ENCODE measurements at regions not wholly inside any gene's neighbourhood (a gene's known extent, or its start where the extent isn't known, plus 50 kb on each side); places are given as distances from the start of the nearest gene placed in this dataset.

DNA sequence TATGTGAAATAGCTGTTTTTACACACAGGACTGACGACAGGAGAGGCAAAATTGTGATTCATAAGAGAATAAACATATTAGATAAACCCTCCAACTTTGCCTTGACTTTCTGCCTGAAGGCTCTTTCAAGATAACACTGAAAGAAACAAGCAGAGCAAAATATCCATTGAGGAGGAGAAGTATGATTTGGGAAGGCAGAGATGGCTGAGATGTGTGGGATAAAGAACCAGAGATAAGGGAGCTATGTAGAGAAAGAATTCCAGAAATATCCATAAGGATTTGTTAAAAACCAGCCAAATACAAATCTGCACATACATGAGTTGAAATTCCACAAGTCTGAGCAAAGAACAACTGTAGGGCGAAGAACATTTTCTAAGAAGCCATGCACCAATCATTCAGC, 1064.7 kb downstream of the PLA2G4A start:
- H3K27ac ChIP-seq (ENCODE audit: low read depth in 1 of 2, low read length in 2 of 2) = no peak overlapping the region
- WGBS = 62% methylated on average over 2 of the region's 2 CpGs

DNA sequence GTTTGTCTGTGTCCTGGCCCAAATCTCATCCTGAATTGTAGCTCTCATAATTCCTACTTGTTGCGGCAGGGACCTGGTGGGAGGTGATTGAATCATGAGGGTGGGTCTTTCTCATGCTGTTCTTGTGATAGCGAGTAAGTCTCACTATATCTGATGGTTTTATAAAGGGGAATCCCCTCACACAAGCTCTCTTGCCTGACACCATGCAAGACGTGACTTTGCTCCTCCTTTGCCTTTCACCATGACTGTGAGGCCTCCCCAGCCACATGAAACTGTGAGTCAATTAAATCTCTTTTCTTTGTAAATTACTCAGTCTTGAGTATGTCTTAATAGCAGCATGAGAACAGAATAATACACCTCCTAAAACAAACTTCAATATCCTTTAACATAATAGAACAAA, 1065.6 kb downstream of the PLA2G4A start:
- Histone ChIP-seq H3K27me3 (ENCODE audit: control insufficient read depth in 4 of 4, insufficient read depth in 4 of 4, low read length in 3 of 4) (no peaks in the 10 kb centered on the region), H3K4me3 (ENCODE audit: low read depth in 1 of 3, low read length in 3 of 3) (no peak overlapping the region), H3K9ac (ENCODE audit: low read depth in 1 of 2, low read length in 2 of 2) (no peak overlapping the region), H3K9me3 (ENCODE audit: control insufficient read depth in 4 of 4, low read length in 3 of 4) (no peaks in the 10 kb centered on the region), H3K27ac (ENCODE audit: low read depth in 1 of 2, low read length in 2 of 2) (no peak overlapping the region), H3K36me3 (ENCODE audit: control insufficient read depth in 4 of 4, insufficient read depth in 3 of 4, low read depth in 1 of 4, low read length in 3 of 4) (no peaks in the 10 kb centered on the region), H3K4me1 (ENCODE audit: control insufficient read depth in 4 of 4, insufficient read depth in 4 of 4, low read length in 3 of 4) (no peaks in the 10 kb centered on the region)
- WGBS = 89% methylated on average over 3 of the region's 3 CpGs
- TF ChIP-seq GABPA (IDR thresholded peaks at IDR 0.05 in 1 of 2, conservative IDR thresholded peaks at IDR 0.05 in 1 of 2) (no peak), EGR1 (IDR thresholded peaks at IDR 0.05; ENCODE audit: low read depth in 2 of 2) (no peak), FOXA2 (IDR thresholded peaks at IDR 0.05) (no peak), JUND (IDR thresholded peaks at IDR 0.05) (no peak), SP1 (IDR thresholded peaks at IDR 0.05) (no peak), TAF1 (conservative IDR thresholded peaks at IDR 0.05) (no peak), NR2F2 (IDR thresholded peaks at IDR 0.05) (no peak), RAD21 (IDR thresholded peaks at IDR 0.05) (no peak), RXRA (IDR thresholded peaks at IDR 0.05) (no peak), HNF4G (IDR thresholded peaks at IDR 0.05) (no peak), YY1 (IDR thresholded peaks at IDR 0.05) (no peak), HNF4A (conservative IDR thresholded peaks at IDR 0.05) (no peak)
- TF ChIP-seq, protein P1, sequence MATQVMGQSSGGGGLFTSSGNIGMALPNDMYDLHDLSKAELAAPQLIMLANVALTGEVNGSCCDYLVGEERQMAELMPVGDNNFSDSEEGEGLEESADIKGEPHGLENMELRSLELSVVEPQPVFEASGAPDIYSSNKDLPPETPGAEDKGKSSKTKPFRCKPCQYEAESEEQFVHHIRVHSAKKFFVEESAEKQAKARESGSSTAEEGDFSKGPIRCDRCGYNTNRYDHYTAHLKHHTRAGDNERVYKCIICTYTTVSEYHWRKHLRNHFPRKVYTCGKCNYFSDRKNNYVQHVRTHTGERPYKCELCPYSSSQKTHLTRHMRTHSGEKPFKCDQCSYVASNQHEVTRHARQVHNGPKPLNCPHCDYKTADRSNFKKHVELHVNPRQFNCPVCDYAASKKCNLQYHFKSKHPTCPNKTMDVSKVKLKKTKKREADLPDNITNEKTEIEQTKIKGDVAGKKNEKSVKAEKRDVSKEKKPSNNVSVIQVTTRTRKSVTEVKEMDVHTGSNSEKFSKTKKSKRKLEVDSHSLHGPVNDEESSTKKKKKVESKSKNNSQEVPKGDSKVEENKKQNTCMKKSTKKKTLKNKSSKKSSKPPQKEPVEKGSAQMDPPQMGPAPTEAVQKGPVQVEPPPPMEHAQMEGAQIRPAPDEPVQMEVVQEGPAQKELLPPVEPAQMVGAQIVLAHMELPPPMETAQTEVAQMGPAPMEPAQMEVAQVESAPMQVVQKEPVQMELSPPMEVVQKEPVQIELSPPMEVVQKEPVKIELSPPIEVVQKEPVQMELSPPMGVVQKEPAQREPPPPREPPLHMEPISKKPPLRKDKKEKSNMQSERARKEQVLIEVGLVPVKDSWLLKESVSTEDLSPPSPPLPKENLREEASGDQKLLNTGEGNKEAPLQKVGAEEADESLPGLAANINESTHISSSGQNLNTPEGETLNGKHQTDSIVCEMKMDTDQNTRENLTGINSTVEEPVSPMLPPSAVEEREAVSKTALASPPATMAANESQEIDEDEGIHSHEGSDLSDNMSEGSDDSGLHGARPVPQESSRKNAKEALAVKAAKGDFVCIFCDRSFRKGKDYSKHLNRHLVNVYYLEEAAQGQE (IDR thresholded peaks at IDR 0.05) = no peak
- TF ChIP-seq, protein P2, sequence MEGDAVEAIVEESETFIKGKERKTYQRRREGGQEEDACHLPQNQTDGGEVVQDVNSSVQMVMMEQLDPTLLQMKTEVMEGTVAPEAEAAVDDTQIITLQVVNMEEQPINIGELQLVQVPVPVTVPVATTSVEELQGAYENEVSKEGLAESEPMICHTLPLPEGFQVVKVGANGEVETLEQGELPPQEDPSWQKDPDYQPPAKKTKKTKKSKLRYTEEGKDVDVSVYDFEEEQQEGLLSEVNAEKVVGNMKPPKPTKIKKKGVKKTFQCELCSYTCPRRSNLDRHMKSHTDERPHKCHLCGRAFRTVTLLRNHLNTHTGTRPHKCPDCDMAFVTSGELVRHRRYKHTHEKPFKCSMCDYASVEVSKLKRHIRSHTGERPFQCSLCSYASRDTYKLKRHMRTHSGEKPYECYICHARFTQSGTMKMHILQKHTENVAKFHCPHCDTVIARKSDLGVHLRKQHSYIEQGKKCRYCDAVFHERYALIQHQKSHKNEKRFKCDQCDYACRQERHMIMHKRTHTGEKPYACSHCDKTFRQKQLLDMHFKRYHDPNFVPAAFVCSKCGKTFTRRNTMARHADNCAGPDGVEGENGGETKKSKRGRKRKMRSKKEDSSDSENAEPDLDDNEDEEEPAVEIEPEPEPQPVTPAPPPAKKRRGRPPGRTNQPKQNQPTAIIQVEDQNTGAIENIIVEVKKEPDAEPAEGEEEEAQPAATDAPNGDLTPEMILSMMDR (IDR thresholded peaks at IDR 0.05; ENCODE audit: low read depth, low read length, missing input control) = no peak
- TF ChIP-seq, protein P3, sequence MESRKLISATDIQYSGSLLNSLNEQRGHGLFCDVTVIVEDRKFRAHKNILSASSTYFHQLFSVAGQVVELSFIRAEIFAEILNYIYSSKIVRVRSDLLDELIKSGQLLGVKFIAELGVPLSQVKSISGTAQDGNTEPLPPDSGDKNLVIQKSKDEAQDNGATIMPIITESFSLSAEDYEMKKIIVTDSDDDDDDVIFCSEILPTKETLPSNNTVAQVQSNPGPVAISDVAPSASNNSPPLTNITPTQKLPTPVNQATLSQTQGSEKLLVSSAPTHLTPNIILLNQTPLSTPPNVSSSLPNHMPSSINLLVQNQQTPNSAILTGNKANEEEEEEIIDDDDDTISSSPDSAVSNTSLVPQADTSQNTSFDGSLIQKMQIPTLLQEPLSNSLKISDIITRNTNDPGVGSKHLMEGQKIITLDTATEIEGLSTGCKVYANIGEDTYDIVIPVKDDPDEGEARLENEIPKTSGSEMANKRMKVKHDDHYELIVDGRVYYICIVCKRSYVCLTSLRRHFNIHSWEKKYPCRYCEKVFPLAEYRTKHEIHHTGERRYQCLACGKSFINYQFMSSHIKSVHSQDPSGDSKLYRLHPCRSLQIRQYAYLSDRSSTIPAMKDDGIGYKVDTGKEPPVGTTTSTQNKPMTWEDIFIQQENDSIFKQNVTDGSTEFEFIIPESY (IDR thresholded peaks at IDR 0.05) = no peak
- TF ChIP-seq, protein P4, sequence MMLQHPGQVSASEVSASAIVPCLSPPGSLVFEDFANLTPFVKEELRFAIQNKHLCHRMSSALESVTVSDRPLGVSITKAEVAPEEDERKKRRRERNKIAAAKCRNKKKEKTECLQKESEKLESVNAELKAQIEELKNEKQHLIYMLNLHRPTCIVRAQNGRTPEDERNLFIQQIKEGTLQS (IDR thresholded peaks at IDR 0.05) = no peak
- DNase-seq (ENCODE audit: low spot score) = no peak

More for the DNA sequence above, 1064.7 kb downstream of the PLA2G4A start:
- Histone ChIP-seq H3K27me3 (ENCODE audit: control insufficient read depth in 4 of 4, insufficient read depth in 4 of 4, low read length in 3 of 4) (no peaks in the 10 kb centered on the region), H3K4me3 (ENCODE audit: low read depth in 1 of 3, low read length in 3 of 3) (no peak overlapping the region), H3K9me3 (ENCODE audit: control insufficient read depth in 4 of 4, low read length in 3 of 4) (no peaks in the 10 kb centered on the region), H3K4me1 (ENCODE audit: control insufficient read depth in 4 of 4, insufficient read depth in 4 of 4, low read length in 3 of 4) (no peaks in the 10 kb centered on the region), H3K36me3 (ENCODE audit: control insufficient read depth in 4 of 4, insufficient read depth in 3 of 4, low read depth in 1 of 4, low read length in 3 of 4) (no peaks in the 10 kb centered on the region), H3K9ac (ENCODE audit: low read depth in 1 of 2, low read length in 2 of 2) (no peak overlapping the region)
- DNase-seq (ENCODE audit: low spot score) = no peak
- TF ChIP-seq RXRA (IDR thresholded peaks at IDR 0.05) (no peak), RAD21 (IDR thresholded peaks at IDR 0.05) (no peak), FOXA1 (IDR thresholded peaks at IDR 0.05) (no peak), SP1 (IDR thresholded peaks at IDR 0.05) (no peak), EGR1 (IDR thresholded peaks at IDR 0.05; ENCODE audit: low read depth in 2 of 2) (no peak), TAF1 (conservative IDR thresholded peaks at IDR 0.05) (no peak), JUND (IDR thresholded peaks at IDR 0.05) (no peak), HNF4G (IDR thresholded peaks at IDR 0.05) (no peak), HNF4A (conservative IDR thresholded peaks at IDR 0.05) (no peak), NR2F2 (IDR thresholded peaks at IDR 0.05) (no peak)
- TF ChIP-seq, protein P1 (IDR thresholded peaks at IDR 0.05) = no peak
- TF ChIP-seq, protein P4 (IDR thresholded peaks at IDR 0.05) = no peak

Data from liver (tissue), 8 donors.